NCI-H446 (cell line): ENCODE measurements at regions not wholly inside any gene's neighbourhood (a gene's known extent, or its start where the extent isn't known, plus 50 kb on each side); places are given as distances from the start of the nearest gene placed in this dataset.

Source experiments
- DNase-seq, 2 experiments: peaks; one replicate each; lab custom pipeline; 2025; lab: John Stamatoyannopoulos, UW

DNA sequence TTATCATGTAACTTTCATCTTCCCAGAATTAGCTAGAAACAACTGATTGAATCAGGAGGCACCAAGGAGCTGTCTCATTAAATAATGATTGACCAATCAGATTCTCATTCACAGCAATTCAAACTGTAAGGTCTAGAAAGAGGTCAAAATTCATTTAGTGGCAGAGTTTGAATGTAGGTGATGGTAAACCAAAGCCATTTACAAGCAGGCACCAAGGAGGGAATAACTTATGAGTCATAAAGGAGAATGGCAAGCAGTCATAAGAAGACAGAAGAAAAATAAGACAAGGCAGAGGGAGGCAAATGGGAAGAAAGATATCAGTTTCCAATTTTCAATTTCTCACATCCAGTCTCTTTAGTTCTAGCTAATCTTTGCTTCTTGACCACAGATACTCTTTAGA lies 52.9 kb upstream of the DEFB112 start:
- DNase-seq: no peak

DNA sequence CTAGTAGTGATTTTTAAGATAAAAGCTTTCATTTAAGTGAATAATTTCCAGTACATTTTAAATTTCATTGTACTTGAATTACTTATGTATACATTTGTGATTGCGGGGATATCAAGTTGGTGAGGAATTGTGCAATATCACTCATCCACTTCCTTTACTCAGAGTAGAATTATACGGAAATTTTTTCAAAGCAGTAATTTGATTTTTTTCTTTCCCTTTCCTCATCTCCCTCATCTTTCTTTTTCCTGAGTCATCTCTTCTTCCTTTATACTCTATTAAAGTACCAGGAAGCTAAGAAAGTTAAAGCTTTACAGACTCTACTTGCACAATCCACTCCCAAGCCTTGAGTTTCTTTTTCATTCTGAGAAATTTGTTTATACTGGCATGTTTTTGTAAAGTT lies 60.9 kb upstream of the DEFB112 start:
- no peak for DNase-seq

DNA sequence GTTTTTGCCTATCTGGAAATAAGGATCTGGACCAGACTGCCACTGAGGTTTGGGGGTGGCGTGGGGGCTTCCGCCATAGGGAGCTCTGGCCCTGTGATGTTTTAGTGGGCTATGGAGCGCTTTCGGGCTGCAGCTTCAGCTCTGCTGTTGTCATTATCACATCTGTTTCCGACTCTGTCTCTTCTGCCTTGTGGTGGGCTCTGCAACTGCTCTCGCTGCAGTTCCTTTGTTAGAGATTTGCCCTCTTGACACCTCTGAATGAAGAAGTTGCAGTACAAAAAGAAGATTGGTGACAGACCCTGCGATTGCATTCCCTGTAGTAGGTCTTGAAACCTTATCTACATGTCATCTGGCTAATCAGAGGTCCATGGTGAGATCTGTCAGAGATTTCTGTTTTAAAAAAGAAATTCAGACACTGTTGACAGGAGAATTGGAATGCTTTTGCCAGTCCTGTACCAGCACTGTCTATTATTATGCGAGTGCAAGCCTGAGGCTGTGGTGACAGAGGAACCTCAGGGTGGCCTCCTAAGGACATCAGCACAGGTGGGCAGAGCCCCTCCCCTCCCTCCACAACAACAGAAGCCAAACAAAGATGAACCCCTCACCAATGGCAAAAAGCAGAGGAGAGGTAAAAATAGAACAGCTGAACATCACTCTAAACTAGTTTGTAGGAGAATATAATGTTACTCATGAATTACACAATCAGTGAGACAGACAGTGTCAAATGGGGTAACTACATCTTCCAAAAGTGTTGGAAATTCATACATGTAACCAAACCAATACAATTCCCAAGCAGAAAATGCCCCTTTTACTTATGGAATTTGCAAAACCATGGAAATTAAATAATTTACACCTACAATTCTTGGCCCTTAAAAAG lies 63.5 kb upstream of the DEFB112 start:
- DNase-seq: no peak

- DNase-seq: no peak
Observed at GRCh38 chr6:50116390-50116789, 66.7 kb upstream of the DEFB112 start.

DNA sequence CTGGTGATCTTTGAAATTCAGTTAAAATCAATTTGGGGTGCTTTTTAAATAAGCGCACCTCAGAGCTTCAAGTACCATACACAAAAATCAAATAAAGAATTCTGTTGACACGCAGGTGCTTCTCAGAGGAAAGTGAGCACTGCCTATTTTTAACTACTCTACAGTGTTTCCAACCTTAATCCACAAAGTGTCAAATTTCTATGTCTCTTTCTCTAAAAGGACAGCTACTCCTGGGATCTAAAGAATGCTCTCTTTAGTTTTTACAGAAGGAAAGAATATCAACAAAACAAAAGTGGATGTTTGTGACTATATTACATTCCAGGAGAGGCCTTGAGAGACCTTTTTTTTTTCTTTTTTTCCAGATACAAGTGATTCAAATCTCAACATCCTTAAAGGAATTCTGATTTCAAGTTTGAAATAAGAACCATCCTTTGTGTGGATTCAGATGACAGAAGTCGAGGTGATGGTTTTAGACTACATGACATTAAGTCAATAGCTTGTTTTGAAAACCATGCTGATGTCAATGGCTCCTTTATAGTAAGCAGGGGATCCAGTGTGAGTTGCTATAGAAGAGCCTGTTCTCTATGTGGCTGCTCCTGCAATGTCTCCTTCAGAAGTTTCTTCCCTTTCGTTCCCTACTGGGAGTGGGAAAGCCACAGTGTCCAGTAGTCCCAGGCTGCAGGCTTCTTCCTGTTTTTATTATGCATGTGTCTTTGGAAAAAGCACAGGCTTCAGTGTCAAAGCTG lies 67.2 kb upstream of the DEFB112 start:
- DNase-seq: no peak

GRCh38 chr6:50120300-50120699 lies 70.6 kb upstream of the DEFB112 start:
- no peak for DNase-seq

DNA sequence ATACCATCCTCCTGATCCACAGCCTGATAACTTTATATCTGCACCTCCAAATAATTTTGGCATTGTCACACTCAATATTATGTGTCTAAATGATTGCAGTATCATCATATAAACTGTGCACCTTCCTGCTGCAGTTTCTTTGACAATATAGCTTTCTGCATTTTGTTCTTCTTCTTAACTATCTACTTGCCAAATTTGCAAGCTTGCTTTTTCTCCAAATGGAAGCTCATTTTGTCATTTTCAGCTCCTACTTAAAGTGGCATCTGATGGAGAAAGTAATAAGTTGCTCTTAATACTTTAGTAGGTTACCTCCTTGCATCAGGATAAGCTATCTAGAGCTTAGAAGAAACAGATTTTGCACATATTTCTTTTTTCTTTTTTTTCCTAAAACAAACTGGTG lies 74.0 kb upstream of the DEFB112 start:
- no peak for DNase-seq

GRCh38 chr6:50124572-50124971 lies 74.8 kb upstream of the DEFB112 start:
- no peak for DNase-seq

GRCh38 chr6:50128420-50129005 lies 78.8 kb upstream of the DEFB112 start:
- peak in 1 of 2 experiments; percentile 3 for DNase-seq

DNA sequence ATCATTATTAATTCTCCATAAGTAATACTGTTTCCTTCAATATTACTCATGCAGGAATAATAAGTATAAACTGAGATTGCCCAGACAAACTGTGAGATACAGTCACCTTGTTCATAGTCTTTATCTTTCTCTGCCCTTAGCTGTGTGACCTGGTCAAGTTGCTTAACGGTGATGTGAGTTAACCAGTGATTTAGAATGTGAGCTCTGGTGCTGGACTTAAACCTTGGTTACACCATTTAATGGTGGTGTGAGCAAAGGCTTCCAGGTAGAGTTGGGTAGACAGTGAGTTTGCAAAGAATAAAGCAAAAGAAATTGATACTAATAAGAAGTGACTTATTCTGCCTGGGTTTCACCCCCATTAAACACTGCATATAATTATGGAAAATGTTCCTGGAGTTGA lies 86.2 kb upstream of the DEFB112 start:
- no peak for DNase-seq

GRCh38 chr6:50141100-50141499 lies 91.4 kb upstream of the DEFB112 start:
- DNase-seq: no peak

DNA sequence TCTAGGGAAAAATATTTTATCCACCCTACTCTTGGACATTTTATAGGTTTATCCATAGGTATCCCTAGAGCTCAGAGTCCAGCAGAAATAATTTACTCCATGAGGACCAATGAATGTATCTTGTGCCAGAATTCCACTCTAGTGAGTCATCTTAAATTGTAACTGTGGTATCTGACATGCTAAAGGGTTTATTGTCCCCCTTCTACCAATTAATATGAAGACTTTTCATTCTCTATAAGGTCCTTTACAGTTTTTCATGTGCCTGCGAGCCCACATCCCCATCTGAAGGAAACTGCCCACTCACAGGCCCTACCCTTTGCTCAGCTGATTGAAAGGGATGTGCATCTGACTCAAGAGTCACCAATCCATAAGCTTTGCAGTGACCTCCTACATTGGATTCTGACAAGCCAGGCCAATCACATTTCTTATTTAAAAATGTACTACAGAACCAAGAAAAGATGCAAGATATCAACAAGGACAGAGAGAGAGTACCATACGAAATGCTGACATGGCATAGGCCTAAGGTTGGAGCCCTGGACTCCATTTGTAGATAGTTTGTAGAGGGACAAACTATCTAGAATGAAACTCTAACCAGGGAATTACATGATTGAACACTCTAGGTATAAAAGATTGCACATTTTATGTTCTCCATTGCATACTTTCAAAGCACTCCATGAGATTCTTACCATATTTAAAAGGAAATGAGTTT lies 93.4 kb upstream of the DEFB112 start:
- no peak for DNase-seq

GRCh38 chr6:50145125-50145524 lies 95.4 kb upstream of the DEFB112 start:
- no peak for DNase-seq

- no peak for DNase-seq
Observed at GRCh38 chr6:50147371-50147770, 97.6 kb upstream of the DEFB112 start.

- DNase-seq: no peak
Observed at GRCh38 chr6:50180646-50181045, 130.9 kb upstream of the DEFB112 start.

- DNase-seq: no peak
Observed at GRCh38 chr6:50185006-50185405, 135.3 kb upstream of the DEFB112 start.

DNA sequence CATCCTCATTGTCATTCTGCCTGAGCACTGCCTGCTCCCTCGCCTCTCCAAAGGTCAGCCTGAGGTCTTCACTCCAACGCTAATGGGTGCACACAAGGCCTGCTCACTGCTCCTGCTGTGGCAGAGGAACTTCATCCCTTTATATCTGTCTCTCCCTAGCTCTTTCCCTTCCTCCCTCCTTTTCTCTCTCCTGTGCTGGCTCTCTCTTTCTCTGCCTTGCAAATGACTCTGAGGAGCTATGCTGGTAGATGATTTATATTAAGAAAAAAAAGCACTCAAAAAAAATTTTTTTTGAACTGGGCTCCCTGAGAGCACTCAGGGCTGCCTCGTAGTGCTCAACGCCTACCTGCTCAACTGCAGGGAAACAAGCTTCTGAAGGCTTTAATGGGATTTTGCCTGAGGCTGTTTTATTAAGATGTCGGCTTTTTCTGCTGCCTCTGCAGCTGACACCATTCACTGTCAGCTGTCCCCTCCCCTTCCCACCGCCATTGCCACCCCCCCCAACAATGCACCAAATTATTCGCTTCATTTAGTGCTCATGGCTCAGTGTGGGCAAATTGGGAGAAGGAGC lies 137.7 kb upstream of the DEFB112 start:
- no peak for DNase-seq

- no peak for DNase-seq
Observed at GRCh38 chr6:50198245-50198644, 148.5 kb upstream of the DEFB112 start.

DNA sequence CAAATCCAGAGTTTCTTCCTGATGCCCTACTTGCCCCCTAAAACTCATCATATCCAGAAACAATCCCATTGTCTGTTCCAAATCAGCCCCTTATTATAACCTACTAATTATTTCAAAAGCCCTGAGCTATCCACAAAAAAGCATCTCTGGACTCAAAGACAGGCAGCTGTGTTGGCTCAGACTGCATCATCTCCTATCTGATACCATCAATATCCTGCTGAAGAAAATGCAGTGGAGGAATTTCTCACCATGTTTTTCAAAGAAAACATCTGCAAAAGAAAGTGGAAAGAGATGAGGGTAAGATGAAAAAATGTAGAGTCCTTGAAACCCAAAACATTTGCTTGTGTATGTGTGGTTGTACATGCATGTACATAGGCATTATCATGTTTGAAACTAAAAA lies 153.0 kb upstream of the DEFB112 start:
- DNase-seq: no peak

DNA sequence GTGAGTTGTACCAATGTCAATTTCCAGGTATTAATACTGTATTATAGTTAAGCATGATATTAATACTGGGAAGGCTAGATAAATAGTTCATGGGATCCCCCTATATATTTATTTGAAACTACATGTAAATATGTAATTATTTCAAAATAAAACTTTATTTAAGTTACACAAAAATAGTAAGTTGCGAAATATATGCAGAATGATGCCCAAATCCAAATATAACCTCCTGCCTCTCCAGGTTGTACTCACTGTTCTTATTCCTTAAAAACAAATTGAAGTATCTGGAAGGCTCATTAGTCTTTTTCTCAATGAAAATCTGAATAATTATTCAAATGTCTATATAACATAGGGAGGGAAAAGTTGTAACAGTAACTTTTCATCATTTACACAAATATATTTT lies 161.9 kb upstream of the DEFB112 start:
- no peak for DNase-seq

DNA sequence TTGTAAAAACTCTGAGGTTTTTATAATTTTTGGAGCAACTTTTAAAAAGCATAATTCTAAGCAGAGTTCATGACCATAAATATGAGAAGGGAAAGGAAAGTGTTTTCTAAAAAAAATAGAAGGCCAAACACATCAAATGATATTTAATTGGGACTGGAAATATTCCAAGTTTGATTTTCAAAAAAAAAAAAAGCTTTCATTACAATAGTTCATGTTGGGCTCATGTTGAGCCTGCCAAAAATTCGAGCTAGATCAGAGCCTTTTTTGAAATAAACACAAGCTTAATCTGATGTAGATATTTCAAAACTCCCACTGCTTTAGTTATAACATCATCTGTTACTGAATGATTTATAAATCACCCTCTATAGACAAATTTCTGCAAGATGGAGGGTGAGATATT lies 163.4 kb upstream of the DEFB112 start:
- DNase-seq: no peak

DNA sequence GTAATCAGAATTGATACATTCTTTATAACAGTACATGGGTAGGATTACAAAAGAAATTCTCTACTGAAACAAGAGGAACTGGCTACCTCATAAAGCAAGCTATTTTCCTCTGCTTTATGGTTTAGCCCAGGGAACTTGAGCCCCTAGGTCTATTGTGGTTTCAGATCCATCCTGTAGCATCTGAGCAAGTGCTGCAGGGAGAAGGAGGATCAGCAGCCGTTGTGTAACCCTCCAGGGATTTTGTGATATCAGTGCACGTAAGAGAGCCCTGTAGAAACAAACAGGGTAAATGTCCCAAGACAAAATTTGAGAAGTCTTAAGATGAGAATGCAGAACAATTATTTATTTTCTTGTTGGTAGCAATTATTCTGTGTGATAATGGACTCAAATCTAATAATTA lies 165.2 kb upstream of the DEFB112 start:
- no peak for DNase-seq
